ENCODE measurements at regions not wholly inside any gene's neighbourhood (a gene's known extent, or its start where the extent isn't known, plus 50 kb on each side); places are given as distances from the start of the nearest gene placed in this dataset.
A peak's percentile ranks its signal among the peaks of the same experiment; 100 is the strongest.

GRCh38 chr18:67875060-67875459, 358.5 kb upstream of the DSEL start:
- no peak for DNase-seq (ENCODE audit: low read depth)

GRCh38 chr18:67865400-67865799, 348.9 kb upstream of the DSEL start:
- DNase-seq (ENCODE audit: low read depth), result no peak

- no peak for DNase-seq (ENCODE audit: low read depth)
These were observed 348.3 kb upstream of the DSEL start for GRCh38 chr18:67864677-67865340.

- no peak for DNase-seq (ENCODE audit: low read depth)
These were observed 345.5 kb upstream of the DSEL start for GRCh38 chr18:67862069-67862468.

GRCh38 chr18:67854340-67854739, 337.8 kb upstream of the DSEL start:
- no peak for DNase-seq (ENCODE audit: low read depth)

GRCh38 chr18:67846422-67847098, 330.0 kb upstream of the DSEL start:
- no peak for DNase-seq (ENCODE audit: low read depth)

- DNase-seq (ENCODE audit: low read depth), result peak; percentile 1
These were observed 328.5 kb upstream of the DSEL start for GRCh38 chr18:67845035-67845434.

GRCh38 chr18:67840379-67840778, 323.9 kb upstream of the DSEL start:
- no peak for DNase-seq (ENCODE audit: low read depth)

GRCh38 chr18:67818432-67818831, 301.9 kb upstream of the DSEL start:
- DNase-seq (ENCODE audit: low read depth), result no peak

GRCh38 chr18:67815280-67815679, 298.8 kb upstream of the DSEL start:
- no peak for DNase-seq (ENCODE audit: low read depth)

- DNase-seq (ENCODE audit: low read depth), result no peak
These were observed 297.0 kb upstream of the DSEL start for GRCh38 chr18:67813380-67814028.

GRCh38 chr18:67805261-67805660, 288.7 kb upstream of the DSEL start:
- no peak for DNase-seq (ENCODE audit: low read depth)

- no peak for DNase-seq (ENCODE audit: low read depth)
These were observed 278.0 kb upstream of the DSEL start for GRCh38 chr18:67794521-67794920.

- no peak for DNase-seq (ENCODE audit: low read depth)
These were observed 274.0 kb upstream of the DSEL start for GRCh38 chr18:67790527-67790926.

GRCh38 chr18:67789165-67789545, 272.6 kb upstream of the DSEL start:
- DNase-seq (ENCODE audit: low read depth), result no peak

- DNase-seq (ENCODE audit: low read depth), result no peak
These were observed 272.0 kb upstream of the DSEL start for GRCh38 chr18:67788310-67789164.

GRCh38 chr18:67783196-67783946, 266.9 kb upstream of the DSEL start:
- DNase-seq (ENCODE audit: low read depth), result peak; percentile 75

GRCh38 chr18:67778016-67778415, 261.5 kb upstream of the DSEL start:
- no peak for DNase-seq (ENCODE audit: low read depth)

- no peak for DNase-seq (ENCODE audit: low read depth)
These were observed 260.4 kb upstream of the DSEL start for GRCh38 chr18:67776929-67777328.

GRCh38 chr18:67771271-67771670, 254.8 kb upstream of the DSEL start:
- no peak for DNase-seq (ENCODE audit: low read depth)

- DNase-seq (ENCODE audit: low read depth), result no peak
These were observed 254.0 kb upstream of the DSEL start for GRCh38 chr18:67770520-67770919.

GRCh38 chr18:67766930-67767329, 250.4 kb upstream of the DSEL start:
- peak; percentile 3 for DNase-seq (ENCODE audit: low read depth)

Data from RPMI7951 (cell line).